GM19240 (cell line): ENCODE measurements at regions not wholly inside any gene's neighbourhood (a gene's known extent, or its start where the extent isn't known, plus 50 kb on each side); places are given as distances from the start of the nearest gene placed in this dataset.

Experiments used
- DNase-seq: peaks from one replicate; pipeline ENCODE4 v3.0.0; 2011; ENCODE audit warnings: low spot score; ENCODE audit not compliant: insufficient read length

GRCh38 chr15:100783291-100783690, 96.3 kb upstream of the ALDH1A3 start:
- no peak for DNase-seq

GRCh38 chr15:100783760-100784492, 95.7 kb upstream of the ALDH1A3 start:
- no peak for DNase-seq

- DNase-seq, result no peak
These were observed 95.0 kb upstream of the ALDH1A3 start for GRCh38 chr15:100784493-100785180.

GRCh38 chr15:100785181-100786138, 94.2 kb upstream of the ALDH1A3 start:
- no peak for DNase-seq

- DNase-seq, result no peak
These were observed 93.5 kb upstream of the ALDH1A3 start for GRCh38 chr15:100786139-100786531.

- DNase-seq, result no peak
These were observed 92.6 kb upstream of the ALDH1A3 start for GRCh38 chr15:100786901-100787566.

GRCh38 chr15:100787567-100788417, 91.8 kb upstream of the ALDH1A3 start:
- DNase-seq, result no peak

- DNase-seq, result no peak
These were observed 91.1 kb upstream of the ALDH1A3 start for GRCh38 chr15:100788418-100789105.

GRCh38 chr15:100790786-100791265, 88.8 kb upstream of the ALDH1A3 start:
- DNase-seq, result no peak

- DNase-seq, result no peak
These were observed 85.6 kb upstream of the ALDH1A3 start for GRCh38 chr15:100794008-100794407.

- no peak for DNase-seq
These were observed 78.3 kb upstream of the ALDH1A3 start for GRCh38 chr15:100801256-100801900.

- DNase-seq, result no peak
These were observed 77.0 kb upstream of the ALDH1A3 start for GRCh38 chr15:100802421-100803170.

- DNase-seq, result no peak
These were observed 76.5 kb upstream of the ALDH1A3 start for GRCh38 chr15:100803171-100803440.

GRCh38 chr15:100806157-100806556, 73.5 kb upstream of the ALDH1A3 start:
- no peak for DNase-seq

- no peak for DNase-seq
These were observed 72.6 kb upstream of the ALDH1A3 start for GRCh38 chr15:100807028-100807427.

GRCh38 chr15:100808691-100809090, 70.9 kb upstream of the ALDH1A3 start:
- DNase-seq, result no peak

- no peak for DNase-seq
These were observed 70.5 kb upstream of the ALDH1A3 start for GRCh38 chr15:100809151-100809550.

- DNase-seq, result no peak
These were observed 70.0 kb upstream of the ALDH1A3 start for GRCh38 chr15:100809587-100809986.

- no peak for DNase-seq
These were observed 69.4 kb upstream of the ALDH1A3 start for GRCh38 chr15:100810229-100810628.
